HL-60 (cell line): ENCODE measurements at regions not wholly inside any gene's neighbourhood (a gene's known extent, or its start where the extent isn't known, plus 50 kb on each side); places are given as distances from the start of the nearest gene placed in this dataset.

Experiments
- GABPA ChIP-seq: IDR thresholded peaks from 2 replicates; pipeline ENCODE4 v1.6.1; 2012; ENCODE audit warnings: low read depth
- POLR2AphosphoS5 ChIP-seq: IDR thresholded peaks from 2 replicates; pipeline ENCODE4 v1.6.1; 2012; ENCODE audit warnings: low read depth
- SPI1 ChIP-seq: IDR thresholded peaks from 2 replicates; pipeline ENCODE4 v1.6.1; 2012; ENCODE audit warnings: low read depth, mild to moderate bottlenecking, borderline replicate concordance
- TF ChIP-seq, protein P1 (sequence below): IDR thresholded peaks from 2 replicates; pipeline ENCODE4 v1.6.1; 2012; ENCODE audit warnings: low read depth; ENCODE audit not compliant: insufficient replicate concordance

DNA sequence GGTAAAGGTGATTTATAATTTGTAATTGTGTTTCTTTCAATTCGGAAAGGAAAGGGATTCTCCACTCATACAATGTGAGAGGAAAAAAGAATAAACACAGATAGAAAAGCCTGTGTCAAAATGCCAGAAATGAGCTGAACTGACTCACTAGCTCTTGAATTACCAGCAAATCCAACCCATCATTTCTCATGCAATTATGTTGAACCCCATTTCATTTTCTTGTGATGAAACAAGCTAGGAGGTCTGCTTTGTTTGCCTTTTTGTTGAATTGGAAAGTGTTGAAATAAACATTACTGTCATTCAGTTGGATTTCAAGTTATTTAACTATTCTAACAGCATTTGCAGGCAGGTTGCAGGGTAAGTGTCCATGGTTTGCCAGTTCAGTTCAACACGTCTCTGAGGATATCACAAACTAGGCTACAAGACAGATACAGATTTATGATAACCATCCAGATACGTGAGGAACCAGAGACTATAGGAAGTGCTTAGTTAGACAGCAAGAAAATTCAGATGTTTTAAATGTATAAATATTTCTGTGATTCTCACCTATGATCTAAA, 547.2 kb downstream of the MAT2B start:
- no peak for TF ChIP-seq POLR2AphosphoS5
- no peak for TF ChIP-seq SPI1
- TF ChIP-seq, protein P1, sequence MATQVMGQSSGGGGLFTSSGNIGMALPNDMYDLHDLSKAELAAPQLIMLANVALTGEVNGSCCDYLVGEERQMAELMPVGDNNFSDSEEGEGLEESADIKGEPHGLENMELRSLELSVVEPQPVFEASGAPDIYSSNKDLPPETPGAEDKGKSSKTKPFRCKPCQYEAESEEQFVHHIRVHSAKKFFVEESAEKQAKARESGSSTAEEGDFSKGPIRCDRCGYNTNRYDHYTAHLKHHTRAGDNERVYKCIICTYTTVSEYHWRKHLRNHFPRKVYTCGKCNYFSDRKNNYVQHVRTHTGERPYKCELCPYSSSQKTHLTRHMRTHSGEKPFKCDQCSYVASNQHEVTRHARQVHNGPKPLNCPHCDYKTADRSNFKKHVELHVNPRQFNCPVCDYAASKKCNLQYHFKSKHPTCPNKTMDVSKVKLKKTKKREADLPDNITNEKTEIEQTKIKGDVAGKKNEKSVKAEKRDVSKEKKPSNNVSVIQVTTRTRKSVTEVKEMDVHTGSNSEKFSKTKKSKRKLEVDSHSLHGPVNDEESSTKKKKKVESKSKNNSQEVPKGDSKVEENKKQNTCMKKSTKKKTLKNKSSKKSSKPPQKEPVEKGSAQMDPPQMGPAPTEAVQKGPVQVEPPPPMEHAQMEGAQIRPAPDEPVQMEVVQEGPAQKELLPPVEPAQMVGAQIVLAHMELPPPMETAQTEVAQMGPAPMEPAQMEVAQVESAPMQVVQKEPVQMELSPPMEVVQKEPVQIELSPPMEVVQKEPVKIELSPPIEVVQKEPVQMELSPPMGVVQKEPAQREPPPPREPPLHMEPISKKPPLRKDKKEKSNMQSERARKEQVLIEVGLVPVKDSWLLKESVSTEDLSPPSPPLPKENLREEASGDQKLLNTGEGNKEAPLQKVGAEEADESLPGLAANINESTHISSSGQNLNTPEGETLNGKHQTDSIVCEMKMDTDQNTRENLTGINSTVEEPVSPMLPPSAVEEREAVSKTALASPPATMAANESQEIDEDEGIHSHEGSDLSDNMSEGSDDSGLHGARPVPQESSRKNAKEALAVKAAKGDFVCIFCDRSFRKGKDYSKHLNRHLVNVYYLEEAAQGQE = no peak
- TF ChIP-seq GABPA = no peak
